Fibroblast of lung (primary cell): ENCODE measurements at regions not wholly inside any gene's neighbourhood (a gene's known extent, or its start where the extent isn't known, plus 50 kb on each side); places are given as distances from the start of the nearest gene placed in this dataset.

Experiments used
- DNase-seq, 2 donors: peaks; one replicate each; pipeline versions ENCODE4 v3.0.0 to v3.0.0-alpha.2; 2010; ENCODE audit warnings: low read depth in 2 of 2
- H2AFZ ChIP-seq: 2 replicates; pipeline ENCODE4 v1.5.1; 2012; ENCODE audit warnings: low read length, control low read depth, inconsistent platforms
- H3K27ac ChIP-seq: 2 replicates; pipeline ENCODE4 v1.5.1; 2011; ENCODE audit warnings: low read length, control low read depth; ENCODE audit not compliant: insufficient read depth
- H3K27me3 ChIP-seq: 2 replicates; pipeline ENCODE4 v1.5.1; 2011; ENCODE audit warnings: mild to moderate bottlenecking, low read length; ENCODE audit not compliant: control insufficient read depth, insufficient read depth
- H3K36me3 ChIP-seq: 2 replicates; pipeline ENCODE4 v1.5.1; 2011; ENCODE audit warnings: low read length; ENCODE audit not compliant: control insufficient read depth, insufficient read depth
- H3K4me1 ChIP-seq: 2 replicates; pipeline ENCODE4 v1.5.1; 2011; ENCODE audit warnings: low read length; ENCODE audit not compliant: control insufficient read depth, insufficient read depth; ENCODE audit errors: extremely low read depth
- H3K4me2 ChIP-seq: 2 replicates; pipeline ENCODE4 v1.5.1; 2011; ENCODE audit warnings: low read length, control low read depth; ENCODE audit not compliant: insufficient read depth; ENCODE audit errors: extremely low read depth
- H3K4me3 ChIP-seq, 4 experiments: fragments of 200-600 bp in 1 of 4; sonication (generic) in 1 of 4; replicated peaks in 1 of 4; 2 replicates each; pipeline ENCODE4 v1.5.1; 2011 to 2016; ENCODE audit warnings: low read length in 4 of 4, low read depth in 3 of 4, mild to moderate bottlenecking in 3 of 4, control low read depth in 2 of 4, inconsistent platforms in 1 of 4, mixed read lengths in 1 of 4; ENCODE audit not compliant: insufficient read depth in 1 of 4; ENCODE audit errors: control extremely low read depth in 1 of 4
- H3K79me2 ChIP-seq: 2 replicates; pipeline ENCODE4 v1.5.1; 2012; ENCODE audit warnings: mild to moderate bottlenecking, low read length, inconsistent platforms; ENCODE audit not compliant: control insufficient read depth, insufficient read depth
- H3K9ac ChIP-seq: 2 replicates; pipeline ENCODE4 v1.5.1; 2011; ENCODE audit warnings: mild to moderate bottlenecking, low read length, control low read depth; ENCODE audit not compliant: insufficient read depth
- H3K9me3 ChIP-seq: 2 replicates; pipeline ENCODE4 v1.5.1; 2012; ENCODE audit warnings: low read depth, low read length; ENCODE audit not compliant: control insufficient read depth, insufficient read depth
- H4K20me1 ChIP-seq: 2 replicates; pipeline ENCODE4 v1.5.1; 2011; ENCODE audit warnings: low read length; ENCODE audit not compliant: control insufficient read depth, insufficient read depth; ENCODE audit errors: extremely low read depth
- CTCF ChIP-seq, 2 donors: IDR thresholded peaks in 1 of 2; conservative IDR thresholded peaks in 1 of 2; 1 replicate in 1 of 2; 2 replicates in 1 of 2; pipeline ENCODE4 v1.5.1; 2011 to 2012; ENCODE audit warnings: low read length in 2 of 2, control low read depth in 1 of 2, inconsistent platforms in 1 of 2, low read depth in 1 of 2, mild to moderate bottlenecking in 1 of 2
- EZH2 ChIP-seq: IDR thresholded peaks from 2 replicates; pipeline ENCODE4 v1.5.1; 2012; ENCODE audit warnings: low read length, control low read depth, mild to moderate bottlenecking; ENCODE audit errors: missing control alignments

GRCh38 chr9:26157411-26157810, 479.2 kb upstream of the TUSC1 start:
- H3K79me2 ChIP-seq = no peaks in the 10 kb centered on the region
- H3K4me1 ChIP-seq = no peaks in the 10 kb centered on the region
- no peak overlapping the region for H3K27ac ChIP-seq
- H3K9ac ChIP-seq = no peak overlapping the region
- no peak overlapping the region for H3K4me2 ChIP-seq
- H2AFZ ChIP-seq = no peak overlapping the region
- H3K9me3 ChIP-seq = no peaks in the 10 kb centered on the region
- TF ChIP-seq CTCF (conservative IDR thresholded peaks at IDR 0.05 in 1 of 2, IDR thresholded peaks at IDR 0.05 in 1 of 2; ENCODE audit: low read depth in 1 of 2, low read length in 2 of 2) (no peak), EZH2 (no peak)
- H4K20me1 ChIP-seq = no peaks in the 10 kb centered on the region
- H3K4me3 ChIP-seq = no peak overlapping the region
- no peaks in the 10 kb centered on the region for H3K36me3 ChIP-seq
- no peak for DNase-seq
- H3K27me3 ChIP-seq = no peaks in the 10 kb centered on the region

- TF ChIP-seq CTCF (conservative IDR thresholded peaks at IDR 0.05 in 1 of 2, IDR thresholded peaks at IDR 0.05 in 1 of 2; ENCODE audit: low read depth in 1 of 2, low read length in 2 of 2) (no peak), EZH2 (no peak)
- no peaks in the 10 kb centered on the region for H3K36me3 ChIP-seq
- no peak overlapping the region for H3K4me2 ChIP-seq
- no peaks in the 10 kb centered on the region for H3K79me2 ChIP-seq
- H3K27ac ChIP-seq = no peak overlapping the region
- no peak overlapping the region for H3K4me3 ChIP-seq
- H3K9ac ChIP-seq = no peak overlapping the region
- no peaks in the 10 kb centered on the region for H3K4me1 ChIP-seq
- no peaks in the 10 kb centered on the region for H3K9me3 ChIP-seq
- no peak for DNase-seq
- no peak overlapping the region for H2AFZ ChIP-seq
- H4K20me1 ChIP-seq = no peaks in the 10 kb centered on the region
- no peaks in the 10 kb centered on the region for H3K27me3 ChIP-seq
Measured at GRCh38 chr9:26152350-26152749, 474.1 kb upstream of the TUSC1 start.

- no peak overlapping the region for H3K4me2 ChIP-seq
- H3K4me1 ChIP-seq = no peaks in the 10 kb centered on the region
- no peaks in the 10 kb centered on the region for H3K36me3 ChIP-seq
- H4K20me1 ChIP-seq = no peaks in the 10 kb centered on the region
- H3K27ac ChIP-seq = no peak overlapping the region
- H2AFZ ChIP-seq = no peak overlapping the region
- H3K79me2 ChIP-seq = no peaks in the 10 kb centered on the region
- DNase-seq = no peak
- no peak overlapping the region for H3K9ac ChIP-seq
- no peak overlapping the region for H3K4me3 ChIP-seq
- H3K27me3 ChIP-seq = no peaks in the 10 kb centered on the region
- H3K9me3 ChIP-seq = no peaks in the 10 kb centered on the region
- TF ChIP-seq EZH2 (no peak), CTCF (conservative IDR thresholded peaks at IDR 0.05 in 1 of 2, IDR thresholded peaks at IDR 0.05 in 1 of 2; ENCODE audit: low read depth in 1 of 2, low read length in 2 of 2) (no peak)
Measured at GRCh38 chr9:26148128-26148527, 469.9 kb upstream of the TUSC1 start.
